Panc1 (cell line): ENCODE measurements at regions not wholly inside any gene's neighbourhood (a gene's known extent, or its start where the extent isn't known, plus 50 kb on each side); places are given as distances from the start of the nearest gene placed in this dataset.

ENCODE experiments used
- ATAC-seq: fragments of 200-7000 bp; cut with Tn5 transposase; 2 replicates; pipeline ENCODE4 v1.9.1; 2020; ENCODE audit warnings: mild to moderate bottlenecking, moderate library complexity
- BruUV-seq: library from RNA; stranded (reverse); fragments of 400-500 nt; replicated peaks from 2 replicates; lab custom pipeline; 2021; lab: Mats Ljungman, UMichigan
- CTCF ChIA-PET: fragments of 300-600 bp; sonication (Branson Sonifier 250); formaldehyde crosslinking; loops from one replicate; lab custom pipeline; 2022; ENCODE audit warnings: antibody characterized with exemption; lab: Charles Lee
- POLR2A ChIA-PET: fragments of 300-600 bp; sonication (Branson Sonifier 250); formaldehyde crosslinking; loops from one replicate; lab custom pipeline; 2022; ENCODE audit warnings: antibody characterized with exemption; lab: Charles Lee
- DNase-seq: peaks from one replicate; pipeline ENCODE4 v3.0.0-alpha.2; 2010; ENCODE audit warnings: low read depth, low spot score
- H3K27ac ChIP-seq: 2 replicates; pipeline ENCODE4 v1.5.1; 2011; ENCODE audit warnings: mild to moderate bottlenecking, low read length, inconsistent platforms
- H3K27me3 ChIP-seq: fragments of 200-500 bp; sonication (Bioruptor generic); 2 replicates; pipeline ENCODE4 v1.6.0; 2014; ENCODE audit warnings: low read length, inconsistent platforms; ENCODE audit not compliant: control insufficient read depth, insufficient read depth
- H3K36me3 ChIP-seq: fragments of 200-500 bp; sonication (Bioruptor generic); 2 replicates; pipeline ENCODE4 v1.5.1; 2014; ENCODE audit warnings: inconsistent platforms, mild to moderate bottlenecking, low read length, moderate library complexity; ENCODE audit not compliant: control insufficient read depth, insufficient read depth
- H3K4me1 ChIP-seq: 2 replicates; pipeline ENCODE4 v1.5.1; 2011; ENCODE audit warnings: inconsistent platforms, mild to moderate bottlenecking, low read length, moderate library complexity; ENCODE audit not compliant: control insufficient read depth, insufficient read depth
- H3K4me3 ChIP-seq, 2 experiments: 2 replicates each; pipeline ENCODE4 v1.5.1; 2011 to 2012; ENCODE audit warnings: low read depth in 2 of 2, low read length in 2 of 2, mild to moderate bottlenecking in 2 of 2, inconsistent platforms in 1 of 2, moderate library complexity in 1 of 2
- H3K9me3 ChIP-seq: fragments of 200-500 bp; sonication (Bioruptor generic); 2 replicates; pipeline ENCODE4 v1.5.1; 2014; ENCODE audit warnings: low read depth, mild to moderate bottlenecking, inconsistent platforms, low read length, moderate library complexity; ENCODE audit not compliant: control insufficient read depth, insufficient read depth
- POLR2AphosphoS5 ChIP-seq: IDR thresholded peaks from 2 replicates; pipeline ENCODE4 v1.6.1; 2012; ENCODE audit warnings: mild to moderate bottlenecking, low read depth, low read length, moderate library complexity
- SIN3A ChIP-seq: IDR thresholded peaks from 2 replicates; pipeline ENCODE4 v1.6.1; 2012; ENCODE audit warnings: low read depth, mild to moderate bottlenecking, low read length, moderate library complexity, borderline replicate concordance; ENCODE audit not compliant: insufficient read depth
- TCF7L2 ChIP-seq: IDR thresholded peaks from 2 replicates; pipeline ENCODE4 v1.6.1; 2011; ENCODE audit warnings: mild to moderate bottlenecking, low read depth, low read length, inconsistent platforms
- in situ Hi-C: cut with HindIII; loops from 2 replicates; pipeline ENCODE4 v1.10.0; 2016; ENCODE audit warnings: low sequenced_read_pairs, low pct_unique_long_range_greater_than_20kb
- intact Hi-C: fragments of 100-400 bp; cut with micrococcal nuclease; formaldehyde crosslinking; loops from one replicate; pipeline ENCODE4 v1.10.0; 2022; ENCODE audit not compliant: unreplicated experiment
- TF ChIP-seq, protein P1 (sequence below): fragments of 450-650 bp; IDR thresholded peaks from 2 replicates; pipeline ENCODE4 v1.5.1; 2017; ENCODE audit warnings: mild to moderate bottlenecking
- TF ChIP-seq, protein P2 (sequence below), 2 experiments: IDR thresholded peaks; 2 replicates each; pipeline ENCODE4 v1.6.1; 2011 to 2012; ENCODE audit warnings: low read depth in 2 of 2, control low read depth in 1 of 2, low read length in 1 of 2, mild to moderate bottlenecking in 1 of 2, moderate library complexity in 1 of 2; ENCODE audit not compliant: insufficient read depth in 1 of 2

DNA sequence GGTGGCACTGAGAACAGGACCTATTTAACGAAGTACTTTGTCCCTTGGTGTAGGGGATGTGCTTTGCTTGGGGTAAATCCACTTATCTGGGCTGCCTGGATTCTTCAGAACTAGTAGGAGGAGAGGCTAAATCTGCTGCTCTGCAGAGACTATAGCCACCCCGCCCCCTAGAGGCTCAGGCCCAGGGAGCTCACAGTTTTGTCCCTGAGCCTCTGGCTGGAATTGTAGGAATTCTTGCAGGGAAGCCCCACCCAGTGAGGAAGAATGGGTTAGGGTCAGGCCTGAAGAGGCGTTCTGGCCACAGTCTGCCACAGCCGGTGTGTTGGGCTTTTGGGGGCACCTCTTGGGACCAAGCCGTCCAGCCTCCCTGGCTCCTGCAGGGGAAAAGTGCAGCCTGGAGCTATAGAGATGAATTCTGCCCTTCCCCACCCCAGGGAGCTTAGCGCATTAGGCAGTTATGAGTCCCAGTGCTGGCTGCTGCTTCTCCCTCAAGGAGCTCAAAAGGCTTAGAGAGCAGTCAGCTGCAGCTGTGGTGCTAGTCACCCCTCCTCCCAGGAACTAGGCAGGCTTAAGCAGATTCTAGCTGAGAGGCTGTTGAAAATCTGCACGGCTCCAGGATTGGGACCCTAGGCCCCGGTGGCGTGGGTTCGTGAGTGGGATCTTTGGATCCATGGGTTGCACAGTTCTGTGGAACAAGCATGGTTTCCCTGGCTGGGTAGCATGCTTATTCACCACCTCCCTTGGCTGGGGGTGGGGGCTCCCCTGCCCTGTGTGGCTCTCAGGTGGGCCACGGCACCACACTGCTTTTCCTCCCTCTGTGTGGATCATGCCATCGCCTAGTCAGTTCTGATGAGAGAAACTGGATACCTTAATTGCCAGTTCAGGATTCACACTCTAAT lies 237.4 kb upstream of the TOM1L1 start:
- DNase-seq (no peak), ATAC-seq (no peak)
- Histone ChIP-seq H3K27ac (no peak overlapping the region), H3K9me3 (no peaks in the 10 kb centered on the region), H3K36me3 (no peaks in the 10 kb centered on the region), H3K4me1 (no peaks in the 10 kb centered on the region), H3K4me3 (no peak overlapping the region), H3K27me3 (no peaks in the 10 kb centered on the region)
- BruUV-seq = no TSS peak
- in situ Hi-C loops (no loop called here), intact Hi-C loops (no loop called here)
- ChIA-PET CTCF (no interaction called here), POLR2A (interaction anchor here (0.6 kb wide), 1 partner anchor 160 kb away, joined by 3 read pairs; no protein-coding TSS in a partner anchor)
- TF ChIP-seq, protein P1, sequence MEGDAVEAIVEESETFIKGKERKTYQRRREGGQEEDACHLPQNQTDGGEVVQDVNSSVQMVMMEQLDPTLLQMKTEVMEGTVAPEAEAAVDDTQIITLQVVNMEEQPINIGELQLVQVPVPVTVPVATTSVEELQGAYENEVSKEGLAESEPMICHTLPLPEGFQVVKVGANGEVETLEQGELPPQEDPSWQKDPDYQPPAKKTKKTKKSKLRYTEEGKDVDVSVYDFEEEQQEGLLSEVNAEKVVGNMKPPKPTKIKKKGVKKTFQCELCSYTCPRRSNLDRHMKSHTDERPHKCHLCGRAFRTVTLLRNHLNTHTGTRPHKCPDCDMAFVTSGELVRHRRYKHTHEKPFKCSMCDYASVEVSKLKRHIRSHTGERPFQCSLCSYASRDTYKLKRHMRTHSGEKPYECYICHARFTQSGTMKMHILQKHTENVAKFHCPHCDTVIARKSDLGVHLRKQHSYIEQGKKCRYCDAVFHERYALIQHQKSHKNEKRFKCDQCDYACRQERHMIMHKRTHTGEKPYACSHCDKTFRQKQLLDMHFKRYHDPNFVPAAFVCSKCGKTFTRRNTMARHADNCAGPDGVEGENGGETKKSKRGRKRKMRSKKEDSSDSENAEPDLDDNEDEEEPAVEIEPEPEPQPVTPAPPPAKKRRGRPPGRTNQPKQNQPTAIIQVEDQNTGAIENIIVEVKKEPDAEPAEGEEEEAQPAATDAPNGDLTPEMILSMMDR = no peak
- TF ChIP-seq SIN3A (no peak), POLR2AphosphoS5 (no peak), TCF7L2 (no peak)
- TF ChIP-seq, protein P2, sequence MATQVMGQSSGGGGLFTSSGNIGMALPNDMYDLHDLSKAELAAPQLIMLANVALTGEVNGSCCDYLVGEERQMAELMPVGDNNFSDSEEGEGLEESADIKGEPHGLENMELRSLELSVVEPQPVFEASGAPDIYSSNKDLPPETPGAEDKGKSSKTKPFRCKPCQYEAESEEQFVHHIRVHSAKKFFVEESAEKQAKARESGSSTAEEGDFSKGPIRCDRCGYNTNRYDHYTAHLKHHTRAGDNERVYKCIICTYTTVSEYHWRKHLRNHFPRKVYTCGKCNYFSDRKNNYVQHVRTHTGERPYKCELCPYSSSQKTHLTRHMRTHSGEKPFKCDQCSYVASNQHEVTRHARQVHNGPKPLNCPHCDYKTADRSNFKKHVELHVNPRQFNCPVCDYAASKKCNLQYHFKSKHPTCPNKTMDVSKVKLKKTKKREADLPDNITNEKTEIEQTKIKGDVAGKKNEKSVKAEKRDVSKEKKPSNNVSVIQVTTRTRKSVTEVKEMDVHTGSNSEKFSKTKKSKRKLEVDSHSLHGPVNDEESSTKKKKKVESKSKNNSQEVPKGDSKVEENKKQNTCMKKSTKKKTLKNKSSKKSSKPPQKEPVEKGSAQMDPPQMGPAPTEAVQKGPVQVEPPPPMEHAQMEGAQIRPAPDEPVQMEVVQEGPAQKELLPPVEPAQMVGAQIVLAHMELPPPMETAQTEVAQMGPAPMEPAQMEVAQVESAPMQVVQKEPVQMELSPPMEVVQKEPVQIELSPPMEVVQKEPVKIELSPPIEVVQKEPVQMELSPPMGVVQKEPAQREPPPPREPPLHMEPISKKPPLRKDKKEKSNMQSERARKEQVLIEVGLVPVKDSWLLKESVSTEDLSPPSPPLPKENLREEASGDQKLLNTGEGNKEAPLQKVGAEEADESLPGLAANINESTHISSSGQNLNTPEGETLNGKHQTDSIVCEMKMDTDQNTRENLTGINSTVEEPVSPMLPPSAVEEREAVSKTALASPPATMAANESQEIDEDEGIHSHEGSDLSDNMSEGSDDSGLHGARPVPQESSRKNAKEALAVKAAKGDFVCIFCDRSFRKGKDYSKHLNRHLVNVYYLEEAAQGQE (IDR thresholded peaks at IDR 0.05; ENCODE audit: insufficient read depth in 1 of 2, low read depth in 2 of 2, low read length in 1 of 2) = no peak

DNA sequence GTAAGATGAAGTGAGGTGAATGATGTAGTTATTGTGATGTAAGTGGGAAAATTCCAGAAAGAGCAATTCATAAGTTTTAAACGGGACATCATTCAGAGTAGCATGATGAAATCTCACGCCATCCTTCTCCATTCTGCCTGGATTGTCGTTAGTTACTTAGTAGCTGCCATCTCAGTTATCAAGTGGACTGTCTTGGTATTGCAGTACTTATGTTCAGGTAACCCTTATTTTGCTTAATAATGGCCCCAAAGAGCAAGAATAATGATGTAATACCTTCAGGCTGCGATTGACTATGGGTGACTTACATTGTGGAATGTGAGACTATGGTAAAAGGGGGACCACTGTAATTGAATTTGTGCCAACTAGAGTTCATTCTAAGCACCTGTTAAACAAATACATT lies 234.1 kb upstream of the TOM1L1 start:
- ATAC-seq = no peak
- H3K27me3 ChIP-seq = no peaks in the 10 kb centered on the region
- intact Hi-C loops = no loop called here
- DNase-seq = no peak
- no peak for TF ChIP-seq SIN3A
- TF ChIP-seq POLR2AphosphoS5 = no peak
- TF ChIP-seq, protein P2 (IDR thresholded peaks at IDR 0.05; ENCODE audit: insufficient read depth in 1 of 2, low read depth in 2 of 2, low read length in 1 of 2) = no peak
- TF ChIP-seq, protein P1 = no peak
- no peak for TF ChIP-seq TCF7L2
- no peak overlapping the region for H3K27ac ChIP-seq
- no peaks in the 10 kb centered on the region for H3K9me3 ChIP-seq
- no peaks in the 10 kb centered on the region for H3K4me1 ChIP-seq
- BruUV-seq = no TSS peak
- H3K36me3 ChIP-seq = no peaks in the 10 kb centered on the region
- H3K4me3 ChIP-seq = no peak overlapping the region
- ChIA-PET POLR2A (no interaction called here), CTCF (interaction anchor here (0.5 kb wide), 1 partner anchor 163 kb away, joined by 7 read pairs; no protein-coding TSS in a partner anchor)
- in situ Hi-C loops = no loop called here
